ENCODE measurements at regions not wholly inside any gene's neighbourhood (a gene's known extent, or its start where the extent isn't known, plus 50 kb on each side); places are given as distances from the start of the nearest gene placed in this dataset.

DNA sequence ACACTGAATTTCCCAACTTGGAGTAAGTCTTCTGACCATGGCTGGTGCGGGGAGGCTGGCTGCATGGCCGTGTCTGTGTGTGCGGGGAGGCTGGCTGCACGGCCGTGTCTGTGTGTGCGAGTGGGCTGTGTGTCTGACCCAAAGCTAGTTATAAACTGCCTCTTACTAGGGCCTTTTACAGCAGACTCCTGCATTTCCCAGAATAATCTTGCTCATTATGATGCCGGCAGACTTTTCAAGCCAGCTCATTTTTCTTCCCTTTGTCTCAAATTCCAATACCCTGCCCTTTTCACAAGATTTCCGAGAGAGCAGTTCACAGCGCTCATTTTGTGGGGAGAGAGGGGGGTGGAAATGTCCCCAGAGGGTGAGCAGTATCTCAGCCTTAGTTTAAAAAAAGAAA is 470.7 kb upstream of the BRINP1 start:
- TF ChIP-seq TP53 (CRISPR knock-in tag; IDR thresholded peaks at IDR 0.05) (no peak), GRHL2 (CRISPR knock-in tag; IDR thresholded peaks at IDR 0.05; ENCODE audit: insufficient replicate concordance, severe bottlenecking) (no peak), NR2C2 (CRISPR knock-in tag; IDR thresholded peaks at IDR 0.05) (no peak), NFE2L1 (CRISPR knock-in tag; IDR thresholded peaks at IDR 0.05) (no peak)
- TF ChIP-seq, protein P1, sequence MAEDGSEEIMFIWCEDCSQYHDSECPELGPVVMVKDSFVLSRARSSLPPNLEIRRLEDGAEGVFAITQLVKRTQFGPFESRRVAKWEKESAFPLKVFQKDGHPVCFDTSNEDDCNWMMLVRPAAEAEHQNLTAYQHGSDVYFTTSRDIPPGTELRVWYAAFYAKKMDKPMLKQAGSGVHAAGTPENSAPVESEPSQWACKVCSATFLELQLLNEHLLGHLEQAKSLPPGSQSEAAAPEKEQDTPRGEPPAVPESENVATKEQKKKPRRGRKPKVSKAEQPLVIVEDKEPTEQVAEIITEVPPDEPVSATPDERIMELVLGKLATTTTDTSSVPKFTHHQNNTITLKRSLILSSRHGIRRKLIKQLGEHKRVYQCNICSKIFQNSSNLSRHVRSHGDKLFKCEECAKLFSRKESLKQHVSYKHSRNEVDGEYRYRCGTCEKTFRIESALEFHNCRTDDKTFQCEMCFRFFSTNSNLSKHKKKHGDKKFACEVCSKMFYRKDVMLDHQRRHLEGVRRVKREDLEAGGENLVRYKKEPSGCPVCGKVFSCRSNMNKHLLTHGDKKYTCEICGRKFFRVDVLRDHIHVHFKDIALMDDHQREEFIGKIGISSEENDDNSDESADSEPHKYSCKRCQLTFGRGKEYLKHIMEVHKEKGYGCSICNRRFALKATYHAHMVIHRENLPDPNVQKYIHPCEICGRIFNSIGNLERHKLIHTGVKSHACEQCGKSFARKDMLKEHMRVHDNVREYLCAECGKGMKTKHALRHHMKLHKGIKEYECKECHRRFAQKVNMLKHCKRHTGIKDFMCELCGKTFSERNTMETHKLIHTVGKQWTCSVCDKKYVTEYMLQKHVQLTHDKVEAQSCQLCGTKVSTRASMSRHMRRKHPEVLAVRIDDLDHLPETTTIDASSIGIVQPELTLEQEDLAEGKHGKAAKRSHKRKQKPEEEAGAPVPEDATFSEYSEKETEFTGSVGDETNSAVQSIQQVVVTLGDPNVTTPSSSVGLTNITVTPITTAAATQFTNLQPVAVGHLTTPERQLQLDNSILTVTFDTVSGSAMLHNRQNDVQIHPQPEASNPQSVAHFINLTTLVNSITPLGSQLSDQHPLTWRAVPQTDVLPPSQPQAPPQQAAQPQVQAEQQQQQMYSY (CRISPR knock-in tag; IDR thresholded peaks at IDR 0.05): no peak
- TF ChIP-seq, protein P2, sequence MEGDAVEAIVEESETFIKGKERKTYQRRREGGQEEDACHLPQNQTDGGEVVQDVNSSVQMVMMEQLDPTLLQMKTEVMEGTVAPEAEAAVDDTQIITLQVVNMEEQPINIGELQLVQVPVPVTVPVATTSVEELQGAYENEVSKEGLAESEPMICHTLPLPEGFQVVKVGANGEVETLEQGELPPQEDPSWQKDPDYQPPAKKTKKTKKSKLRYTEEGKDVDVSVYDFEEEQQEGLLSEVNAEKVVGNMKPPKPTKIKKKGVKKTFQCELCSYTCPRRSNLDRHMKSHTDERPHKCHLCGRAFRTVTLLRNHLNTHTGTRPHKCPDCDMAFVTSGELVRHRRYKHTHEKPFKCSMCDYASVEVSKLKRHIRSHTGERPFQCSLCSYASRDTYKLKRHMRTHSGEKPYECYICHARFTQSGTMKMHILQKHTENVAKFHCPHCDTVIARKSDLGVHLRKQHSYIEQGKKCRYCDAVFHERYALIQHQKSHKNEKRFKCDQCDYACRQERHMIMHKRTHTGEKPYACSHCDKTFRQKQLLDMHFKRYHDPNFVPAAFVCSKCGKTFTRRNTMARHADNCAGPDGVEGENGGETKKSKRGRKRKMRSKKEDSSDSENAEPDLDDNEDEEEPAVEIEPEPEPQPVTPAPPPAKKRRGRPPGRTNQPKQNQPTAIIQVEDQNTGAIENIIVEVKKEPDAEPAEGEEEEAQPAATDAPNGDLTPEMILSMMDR (IDR thresholded peaks at IDR 0.05): no peak
